ENCODE measurements at regions not wholly inside any gene's neighbourhood (a gene's known extent, or its start where the extent isn't known, plus 50 kb on each side); places are given as distances from the start of the nearest gene placed in this dataset.

DNA sequence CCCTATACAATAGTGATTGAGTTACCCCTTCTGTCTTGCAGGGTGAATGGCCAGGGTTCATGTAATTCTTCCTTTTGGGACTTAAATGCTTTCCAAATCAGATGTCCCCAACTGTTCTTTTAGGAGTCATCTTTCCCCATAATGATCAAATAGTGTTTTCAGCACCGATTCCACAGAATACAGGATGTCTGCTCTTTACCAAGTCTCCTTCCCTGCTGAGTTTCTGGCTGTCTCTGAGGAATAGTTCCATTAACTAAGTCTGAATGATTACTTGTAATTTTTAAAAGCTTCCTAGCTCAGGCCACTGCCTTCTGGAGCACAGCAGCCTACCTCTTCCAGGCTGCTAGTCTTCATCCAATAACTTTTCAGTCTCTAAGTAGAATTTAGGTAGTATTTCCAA lies 630.7 kb upstream of the ZNF608 start:
- TF ChIP-seq, protein P1, sequence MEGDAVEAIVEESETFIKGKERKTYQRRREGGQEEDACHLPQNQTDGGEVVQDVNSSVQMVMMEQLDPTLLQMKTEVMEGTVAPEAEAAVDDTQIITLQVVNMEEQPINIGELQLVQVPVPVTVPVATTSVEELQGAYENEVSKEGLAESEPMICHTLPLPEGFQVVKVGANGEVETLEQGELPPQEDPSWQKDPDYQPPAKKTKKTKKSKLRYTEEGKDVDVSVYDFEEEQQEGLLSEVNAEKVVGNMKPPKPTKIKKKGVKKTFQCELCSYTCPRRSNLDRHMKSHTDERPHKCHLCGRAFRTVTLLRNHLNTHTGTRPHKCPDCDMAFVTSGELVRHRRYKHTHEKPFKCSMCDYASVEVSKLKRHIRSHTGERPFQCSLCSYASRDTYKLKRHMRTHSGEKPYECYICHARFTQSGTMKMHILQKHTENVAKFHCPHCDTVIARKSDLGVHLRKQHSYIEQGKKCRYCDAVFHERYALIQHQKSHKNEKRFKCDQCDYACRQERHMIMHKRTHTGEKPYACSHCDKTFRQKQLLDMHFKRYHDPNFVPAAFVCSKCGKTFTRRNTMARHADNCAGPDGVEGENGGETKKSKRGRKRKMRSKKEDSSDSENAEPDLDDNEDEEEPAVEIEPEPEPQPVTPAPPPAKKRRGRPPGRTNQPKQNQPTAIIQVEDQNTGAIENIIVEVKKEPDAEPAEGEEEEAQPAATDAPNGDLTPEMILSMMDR (conservative IDR thresholded peaks at IDR 0.05; ENCODE audit: low read length) = no peak
- TF ChIP-seq EZH2phosphoT487 (IDR thresholded peaks at IDR 0.05; ENCODE audit: borderline replicate concordance, low read depth, low read length) = no peak
